GM21576 (cell line): ENCODE measurements at regions not wholly inside any gene's neighbourhood (a gene's known extent, or its start where the extent isn't known, plus 50 kb on each side); places are given as distances from the start of the nearest gene placed in this dataset.
"Not testable (repeated sequence)": the region's sequence is repeated elsewhere in the genome, so short reads cannot be mapped to it uniquely, and the experiment has no call there.

ENCODE experiments used
- ATAC-seq: cut with Tn5 transposase; IDR thresholded peaks from one replicate; pipeline ENCODE4 v1.9.1; 2021; ENCODE audit warnings: mild to moderate bottlenecking, moderate library complexity; ENCODE audit not compliant: unreplicated experiment

DNA sequence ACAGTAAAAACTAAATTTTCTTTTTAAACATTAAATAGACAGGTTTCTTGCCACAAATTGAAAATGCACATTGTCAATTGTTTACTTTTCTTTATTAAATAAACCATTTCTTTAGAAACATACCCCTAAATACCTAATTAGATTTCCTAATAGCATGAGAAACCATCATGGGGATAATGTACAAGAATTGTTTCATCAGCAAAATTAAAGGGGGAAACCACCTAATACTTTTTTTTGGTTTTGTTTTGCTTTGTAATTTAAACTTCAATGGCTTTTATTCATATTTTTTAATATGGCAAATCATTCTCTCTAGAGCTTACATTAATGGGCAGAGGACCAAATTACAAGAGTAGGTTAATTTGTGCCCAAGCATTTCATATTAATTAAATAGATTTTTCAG is 987.9 kb downstream of the EPHA7 start:
- no peak for ATAC-seq

DNA sequence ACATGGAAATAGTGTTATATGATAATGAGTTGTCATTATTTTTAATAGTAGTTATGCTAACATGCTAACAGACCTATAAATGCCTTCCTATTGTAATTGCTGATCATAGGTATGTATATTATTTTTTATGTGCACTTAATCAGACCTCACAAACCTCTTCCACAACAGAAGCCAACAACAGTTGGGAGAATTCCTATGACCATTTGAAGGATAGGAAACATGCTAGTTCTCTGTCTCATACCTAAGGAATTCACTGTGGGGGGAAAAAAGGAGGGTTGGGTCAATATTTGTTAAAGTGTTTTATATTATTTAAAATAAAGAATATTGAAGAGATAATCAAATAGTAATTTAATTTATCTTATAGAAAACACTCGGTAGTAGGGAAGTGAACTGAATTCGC is 990.9 kb downstream of the EPHA7 start:
- no peak for ATAC-seq

DNA sequence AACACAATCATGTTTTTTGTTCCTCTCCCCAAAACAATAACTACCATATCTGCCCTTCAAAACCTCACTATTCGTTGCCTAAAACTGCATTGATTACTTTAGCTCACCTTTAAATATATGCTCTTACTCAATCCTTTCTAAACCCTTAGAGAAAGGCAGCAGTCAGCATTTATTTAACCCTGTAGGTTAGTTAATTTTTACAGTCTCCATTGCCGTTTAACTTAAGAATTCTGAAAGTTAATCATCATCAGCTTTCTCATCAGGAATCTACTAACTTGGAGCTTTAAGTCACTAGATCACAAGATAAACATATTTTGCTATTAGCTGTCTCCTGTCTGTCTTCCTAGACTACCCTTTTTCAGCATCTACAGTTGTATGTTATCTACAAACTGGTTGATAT is 991.9 kb downstream of the EPHA7 start:
- no peak for ATAC-seq

DNA sequence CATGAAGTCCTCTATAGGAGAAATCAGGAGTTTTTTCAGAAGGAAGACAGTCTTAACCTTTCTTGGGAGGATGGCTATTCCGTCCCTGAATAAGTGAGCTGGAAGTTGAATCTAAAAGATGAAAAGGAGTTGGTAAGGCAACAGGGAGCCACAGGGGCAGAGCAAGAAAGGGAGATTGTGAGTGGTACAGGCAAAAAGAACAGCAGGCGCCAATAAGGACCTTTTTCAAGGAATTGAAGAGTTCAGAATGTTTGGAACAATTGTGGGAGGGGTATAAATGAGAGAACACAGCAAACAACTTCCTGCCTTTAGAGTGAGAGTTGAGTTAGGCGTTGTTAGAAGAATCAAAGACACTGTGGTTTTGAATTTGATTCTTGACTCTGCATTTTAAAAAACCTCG is 1003.7 kb downstream of the EPHA7 start:
- ATAC-seq, result no peak

DNA sequence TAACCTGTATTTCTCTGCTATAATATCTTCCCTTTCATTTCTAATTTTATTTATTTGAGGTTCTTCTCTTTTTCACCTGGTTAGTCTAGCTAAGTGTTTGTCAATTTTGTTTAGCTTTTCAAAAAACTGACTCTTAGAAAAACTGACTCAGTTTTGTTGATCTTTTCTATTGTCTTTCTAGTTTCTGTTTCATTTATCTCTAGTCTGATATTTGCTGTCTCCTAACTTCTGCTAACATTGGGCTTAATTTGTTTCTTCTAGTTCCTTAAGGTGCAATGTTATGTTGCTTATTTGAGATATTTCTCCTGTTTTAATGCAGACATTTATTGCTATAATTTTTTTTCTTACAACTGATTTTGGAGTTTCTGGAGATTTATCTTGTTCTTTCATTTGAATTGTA is 1011.0 kb downstream of the EPHA7 start:
- ATAC-seq, result no peak

DNA sequence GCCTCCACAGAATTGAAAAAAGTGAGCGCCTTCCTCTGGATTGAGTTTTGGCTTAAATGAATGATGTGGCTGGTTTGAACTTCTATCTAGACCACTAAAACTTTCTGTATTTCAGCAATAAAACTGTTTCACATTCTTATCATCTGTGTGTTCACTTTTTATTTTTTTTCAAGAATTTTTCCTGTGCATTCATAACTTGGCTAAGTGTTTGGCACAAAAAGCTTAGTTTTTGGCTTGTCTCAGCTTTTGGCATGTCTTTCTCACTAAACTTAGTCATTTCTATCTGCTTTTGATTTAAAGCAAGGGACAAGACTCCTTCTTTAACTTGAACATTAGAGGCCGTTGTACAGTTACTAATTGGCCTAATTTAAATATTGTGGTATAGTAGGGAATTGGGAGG is 1015.1 kb downstream of the EPHA7 start:
- ATAC-seq, result no peak

DNA sequence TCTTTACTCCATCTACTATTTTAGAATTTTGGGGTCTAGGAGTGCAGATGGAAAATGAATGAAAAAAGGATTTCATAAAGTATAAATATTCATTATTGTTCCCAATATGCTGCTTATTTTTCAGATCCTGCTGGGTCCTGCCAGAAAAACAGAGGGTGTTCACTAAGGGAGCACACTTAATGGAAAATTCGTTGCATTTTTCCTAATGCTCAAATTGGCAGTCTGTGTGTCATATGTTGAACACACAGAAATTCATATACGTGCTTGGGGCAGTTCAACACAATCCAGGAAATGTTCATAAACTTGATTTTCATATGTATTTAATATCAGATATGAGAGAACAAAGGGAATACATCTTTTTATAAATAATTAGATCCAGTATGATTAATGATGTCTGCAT is 1019.4 kb downstream of the EPHA7 start:
- no peak for ATAC-seq

DNA sequence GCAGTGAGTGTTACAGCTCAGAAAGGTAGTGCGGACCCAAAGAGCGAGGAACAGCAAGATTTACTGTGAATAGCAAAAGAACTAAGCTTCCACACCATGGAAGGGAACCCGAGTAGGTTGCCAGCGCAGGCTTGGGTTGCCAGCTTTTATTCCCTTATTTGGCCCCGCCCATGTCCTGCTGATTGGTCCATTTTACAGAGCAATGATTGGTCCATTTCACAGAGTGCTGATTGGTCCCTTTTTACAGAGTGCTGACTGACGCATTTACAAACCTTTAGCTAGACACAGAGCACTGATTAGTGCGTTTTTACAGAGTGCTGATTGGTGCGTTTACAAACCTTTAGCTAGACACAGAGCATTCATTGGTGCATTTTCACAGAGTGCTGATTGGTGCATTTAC is 1030.7 kb downstream of the EPHA7 start:
- ATAC-seq, result not testable (repeated sequence)

DNA sequence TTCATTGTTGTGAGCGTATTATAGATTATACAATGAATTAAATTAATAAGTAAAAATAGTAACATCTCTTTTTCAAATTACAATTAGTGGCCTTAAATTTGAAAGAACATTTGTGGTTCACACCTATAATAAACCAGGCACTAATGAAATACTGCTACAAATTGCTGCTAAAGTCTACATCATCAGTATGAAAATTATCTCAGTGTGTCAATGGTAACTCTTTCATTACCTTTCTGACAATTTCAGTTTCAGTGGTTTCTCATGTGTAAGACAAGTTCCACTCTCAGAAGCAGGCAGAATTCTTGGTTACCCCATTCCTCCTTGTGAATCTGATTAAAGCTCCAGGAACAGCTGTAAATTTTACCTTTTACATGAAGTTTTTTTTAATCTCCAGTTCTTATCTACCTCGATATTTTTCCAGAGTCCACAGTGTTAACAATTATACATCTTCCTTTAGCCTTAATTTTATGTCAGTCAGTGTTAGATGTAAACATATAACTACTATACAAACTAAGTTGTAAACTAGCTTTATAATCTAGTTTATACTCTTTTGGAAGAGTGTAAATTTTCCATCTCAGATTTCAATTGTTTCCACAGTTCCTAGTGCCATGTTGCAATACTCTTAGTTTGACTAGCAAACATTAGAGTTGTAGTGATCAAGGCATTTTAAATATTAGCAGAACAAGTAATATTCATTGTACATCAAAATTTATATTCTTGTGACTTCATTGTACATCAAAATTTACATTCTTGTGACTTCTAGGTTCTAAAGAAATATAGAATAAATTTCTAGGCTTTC is 1038.4 kb downstream of the EPHA7 start:
- no peak for ATAC-seq

DNA sequence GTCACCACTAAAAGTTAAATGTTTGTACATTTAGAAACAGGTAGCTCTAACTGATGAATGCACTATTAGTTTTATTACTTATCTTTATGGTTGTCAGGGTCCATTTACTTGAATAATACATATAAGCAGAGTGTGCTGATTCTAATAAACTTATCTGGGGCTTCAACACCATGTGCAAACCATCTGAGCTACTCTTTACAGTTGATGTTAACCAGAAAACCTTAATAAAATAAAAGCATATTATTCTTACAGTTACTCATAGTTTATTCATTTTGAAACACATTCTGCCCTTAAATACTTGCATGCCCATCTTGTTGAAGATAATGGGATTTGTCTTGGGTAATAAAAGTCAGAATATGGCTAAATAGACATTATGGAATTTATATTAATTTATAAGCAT is 1042.2 kb downstream of the EPHA7 start:
- no peak for ATAC-seq

DNA sequence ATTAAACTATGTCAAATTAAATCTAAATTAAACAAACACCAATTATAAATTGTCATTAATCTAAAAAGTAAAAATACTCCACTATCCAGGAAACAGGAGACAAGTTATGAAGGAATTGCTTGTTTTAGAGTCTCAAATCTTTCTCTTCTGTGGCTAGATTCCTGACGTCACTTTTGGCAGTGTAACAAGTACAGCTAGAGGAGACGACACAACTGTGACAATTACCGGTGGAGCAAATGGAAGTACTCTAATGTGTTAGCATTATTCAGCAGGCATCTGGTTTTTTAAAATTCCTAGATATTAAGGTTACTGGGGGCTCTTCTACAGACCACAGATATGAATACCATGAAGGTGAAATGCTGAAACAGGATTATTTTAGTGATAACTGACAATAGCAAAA is 1042.7 kb downstream of the EPHA7 start:
- no peak for ATAC-seq

DNA sequence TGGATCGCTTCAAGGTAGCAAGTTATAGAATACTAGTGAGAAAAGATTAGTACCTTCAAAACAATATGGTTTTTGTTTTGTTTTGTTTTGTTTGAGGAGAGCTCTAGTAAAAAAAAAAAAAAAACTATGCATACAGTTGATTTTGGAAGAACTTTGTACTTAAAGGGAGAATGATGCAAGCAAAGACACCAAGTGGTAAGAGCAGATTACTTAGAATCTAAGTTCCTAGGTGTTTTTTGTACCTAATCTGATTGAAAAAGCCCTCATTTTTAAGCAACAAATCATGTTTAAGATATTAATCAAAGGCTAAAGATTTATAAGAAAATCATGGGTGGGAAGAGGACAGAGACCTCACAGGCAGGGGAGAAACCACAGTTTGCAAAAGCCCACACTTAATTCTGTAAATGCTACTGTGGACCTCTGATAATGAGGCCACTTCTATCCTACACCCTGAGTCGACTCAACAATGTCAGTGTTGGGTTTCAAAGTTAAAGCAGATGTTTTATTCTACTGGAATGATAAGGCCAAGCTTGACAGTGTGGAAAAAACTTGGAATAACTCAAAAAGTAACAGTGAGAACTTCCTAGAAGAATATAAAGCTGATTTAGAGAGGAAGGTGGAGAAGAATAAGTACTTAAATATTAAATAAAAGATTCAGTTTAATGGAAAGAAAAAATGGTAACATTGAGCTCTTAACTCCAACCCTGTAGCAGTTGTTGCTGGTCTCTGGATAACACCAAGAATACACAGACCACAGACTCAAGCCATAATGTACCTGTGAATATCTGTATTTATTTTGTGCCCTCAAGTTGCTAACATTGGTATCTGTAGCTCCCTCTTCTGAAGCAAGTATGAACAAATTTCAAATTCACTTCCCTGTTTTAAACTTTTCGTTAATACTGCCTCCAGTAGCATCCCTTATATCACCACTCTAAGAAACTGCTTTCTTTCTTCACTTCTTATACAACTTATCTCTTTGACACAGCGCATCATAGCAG is 1047.8 kb downstream of the EPHA7 start:
- no peak for ATAC-seq

DNA sequence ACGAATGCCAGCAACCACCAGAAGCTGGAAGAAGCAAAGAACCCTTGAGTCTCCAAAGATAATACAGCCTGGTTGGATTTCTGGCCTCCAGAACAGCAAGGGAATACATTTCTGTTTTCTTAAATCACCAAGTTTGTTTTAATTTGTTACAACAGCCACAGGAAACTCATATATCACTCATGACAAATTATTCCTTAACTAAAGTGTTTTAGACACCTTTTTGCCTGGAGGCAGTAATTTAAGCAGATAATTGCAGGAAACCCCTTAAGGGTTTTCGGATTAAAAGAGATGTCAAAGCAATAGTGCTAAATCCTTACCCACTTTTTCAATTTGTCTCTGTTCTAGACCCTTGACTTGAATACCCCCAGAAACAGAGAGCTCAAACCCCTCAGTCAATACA is 1050.0 kb downstream of the EPHA7 start:
- ATAC-seq, result no peak

DNA sequence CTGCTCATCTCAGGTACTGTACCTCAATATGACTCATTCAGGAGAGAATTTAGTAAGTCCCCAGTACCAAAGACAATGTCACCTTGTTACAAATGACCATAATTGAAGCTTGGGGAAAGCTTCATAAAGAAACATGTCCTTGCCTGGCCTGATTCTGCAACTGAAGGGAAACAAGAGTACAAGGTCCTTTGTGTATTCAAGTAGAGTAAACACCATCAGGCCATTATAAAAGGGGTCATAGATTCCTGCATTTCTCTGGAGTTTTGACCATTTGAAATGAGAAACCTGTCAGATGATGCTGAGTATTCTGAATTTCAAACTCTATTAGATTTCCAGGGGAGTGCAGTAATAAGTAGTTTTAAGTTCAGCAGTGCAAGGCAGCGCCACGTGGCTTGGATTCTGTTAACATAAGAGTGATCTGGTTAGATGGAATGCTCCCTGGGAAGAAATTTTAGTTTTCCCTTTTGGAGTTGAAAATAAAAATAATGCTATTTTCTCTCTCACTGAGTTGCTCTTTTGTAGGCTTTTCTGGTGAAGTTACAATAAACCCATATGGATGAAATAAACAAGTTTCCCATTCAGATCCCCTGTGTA is 1054.3 kb downstream of the EPHA7 start:
- ATAC-seq, result no peak

DNA sequence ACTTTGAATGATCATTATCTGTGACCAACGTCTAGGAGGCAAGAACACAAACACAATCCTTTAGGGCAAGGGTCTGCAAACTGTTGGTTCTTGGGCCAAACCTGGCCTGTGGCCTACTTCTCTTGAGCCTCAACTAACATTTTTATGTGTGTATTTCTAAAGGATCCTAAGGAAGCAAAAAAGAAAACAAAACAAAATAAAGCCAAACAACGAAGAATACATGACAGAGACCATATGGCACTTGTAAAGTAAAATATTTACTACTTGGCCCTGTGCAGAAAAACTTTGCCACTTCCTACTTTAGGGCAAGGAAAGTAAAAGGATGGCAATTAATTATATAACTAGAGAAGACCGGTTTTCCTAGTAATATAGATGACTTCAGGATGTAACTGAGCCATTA is 1056.2 kb downstream of the EPHA7 start:
- no peak for ATAC-seq

DNA sequence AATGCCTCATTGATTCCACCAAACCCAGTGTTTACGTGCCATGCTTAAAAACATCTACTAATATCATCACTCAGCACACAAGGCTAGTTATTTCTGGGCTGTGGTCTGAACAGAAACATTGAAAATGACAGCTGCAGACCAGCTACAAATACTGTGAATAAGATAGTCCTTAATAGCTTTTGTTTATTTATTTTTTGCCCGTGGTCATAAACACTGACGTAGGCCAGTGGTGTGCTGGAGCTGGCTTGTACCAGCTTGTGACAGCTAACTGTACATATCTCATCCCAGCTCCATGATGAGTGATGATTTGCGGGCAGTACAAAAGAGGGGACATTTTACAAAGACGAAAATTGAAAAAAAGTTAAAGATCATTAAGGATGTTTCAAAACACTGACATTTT is 1057.0 kb downstream of the EPHA7 start:
- ATAC-seq, result no peak

DNA sequence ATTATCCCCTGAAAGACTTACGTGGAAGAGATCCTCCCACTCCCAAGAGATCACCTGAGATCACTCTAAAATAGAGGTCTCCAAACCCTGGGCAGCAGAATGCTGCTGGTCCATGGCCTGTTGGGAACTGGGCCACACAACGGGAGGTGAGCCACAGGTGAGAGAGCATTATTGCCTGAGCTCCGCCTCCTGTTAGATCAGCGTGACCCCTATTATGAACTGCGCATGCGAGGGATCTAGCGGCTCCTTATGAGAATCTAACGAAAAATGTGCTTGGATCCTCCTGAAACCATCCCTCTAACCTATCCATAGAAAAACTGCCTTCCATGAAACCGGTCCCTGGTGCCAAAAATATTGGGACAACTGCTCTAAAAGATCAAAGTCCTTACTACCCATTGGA is 1057.4 kb downstream of the EPHA7 start:
- ATAC-seq, result no peak

DNA sequence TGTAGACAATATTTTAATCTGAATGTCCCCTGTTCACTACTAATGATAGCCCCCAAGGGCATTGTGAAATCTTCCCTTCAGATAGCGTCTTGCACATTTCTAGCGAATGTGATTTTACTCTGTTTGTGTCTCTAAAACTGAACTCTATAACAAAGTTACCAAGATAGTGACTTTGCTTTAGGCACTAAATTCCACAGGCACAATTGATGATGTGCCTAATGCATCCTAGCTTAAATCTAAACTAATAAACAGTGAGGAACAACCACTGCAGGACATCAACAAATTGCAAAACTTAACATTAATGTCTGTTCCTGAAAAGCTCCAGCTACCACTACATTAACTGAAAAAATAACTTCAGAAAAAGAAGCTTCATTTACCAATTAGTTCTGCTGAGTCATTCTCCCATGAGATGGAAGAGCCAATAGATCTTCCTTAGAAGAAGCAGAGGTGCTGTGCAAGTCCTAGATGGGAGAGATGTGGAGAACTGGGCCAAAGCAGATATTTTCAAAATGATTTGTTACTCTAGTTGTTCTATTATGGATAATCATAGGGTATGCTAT is 1065.0 kb downstream of the EPHA7 start:
- no peak for ATAC-seq

DNA sequence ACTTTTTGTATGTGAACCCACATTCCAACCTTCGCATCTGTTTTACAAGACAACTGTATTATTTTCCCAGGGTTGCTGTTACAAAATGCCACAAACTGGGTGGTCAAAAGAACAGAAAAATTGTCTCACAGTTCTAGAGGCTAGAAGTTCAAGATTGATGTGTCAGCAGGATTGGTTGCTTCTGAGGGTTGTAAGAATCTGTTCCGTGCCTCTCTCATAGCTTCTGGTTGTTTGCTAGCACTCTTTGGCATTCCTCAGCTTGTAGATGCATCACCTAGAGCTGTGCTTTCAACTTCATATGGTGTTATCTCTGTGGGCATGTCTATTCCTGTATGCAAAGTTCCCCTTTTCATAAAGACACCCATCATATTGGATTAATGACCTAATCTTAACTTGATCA is 1067.2 kb downstream of the EPHA7 start:
- ATAC-seq, result no peak

DNA sequence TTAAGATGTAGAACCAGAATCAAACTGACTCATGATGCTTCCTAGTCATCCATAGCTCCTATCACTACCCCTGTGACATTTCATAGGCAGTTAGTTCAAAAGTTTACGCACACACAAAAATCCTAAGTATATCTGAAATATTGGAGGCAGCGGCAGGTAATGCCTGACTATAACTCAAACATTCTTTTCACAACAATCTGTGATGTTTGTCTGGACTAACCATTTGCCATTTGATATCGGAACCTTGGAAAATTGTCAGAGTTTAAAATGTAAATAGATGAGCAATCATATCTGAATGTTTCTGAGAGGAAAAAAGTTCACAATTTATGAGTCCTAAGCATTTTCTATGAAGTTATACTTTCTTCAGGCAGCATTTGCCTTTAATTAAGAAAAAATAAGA is 1078.2 kb downstream of the EPHA7 start:
- ATAC-seq, result no peak

DNA sequence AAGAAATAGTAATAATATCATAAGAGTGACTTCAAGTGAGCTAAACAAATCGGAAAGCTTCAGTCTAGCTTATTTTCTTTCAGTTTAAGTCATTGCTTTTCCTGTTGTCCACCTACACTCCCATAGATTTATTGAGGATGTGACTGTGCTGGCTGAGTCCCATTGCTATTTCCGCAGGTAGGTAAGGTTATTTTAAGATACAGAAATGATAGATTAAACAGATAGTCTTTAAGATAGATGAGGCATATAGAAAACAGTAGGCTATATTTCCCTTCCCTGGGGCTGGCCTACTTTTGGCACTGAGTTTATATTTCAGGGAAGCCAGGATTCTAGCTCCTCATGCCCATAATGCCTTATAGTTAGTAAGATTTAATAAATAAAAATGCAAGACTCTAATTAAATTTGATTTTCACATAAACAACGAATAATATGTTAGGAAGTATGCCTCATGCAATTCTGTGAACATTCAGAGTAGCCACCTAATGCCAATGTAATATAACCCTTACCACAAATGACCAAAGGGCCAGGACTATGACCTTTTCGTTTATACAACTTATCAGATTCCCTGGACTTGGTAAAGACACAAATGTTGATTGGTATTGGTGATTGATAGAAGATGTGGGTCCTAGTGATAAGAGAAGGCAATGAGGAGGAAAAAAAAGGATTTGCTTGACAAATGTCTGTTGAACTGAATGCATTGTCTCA is 1079.3 kb downstream of the EPHA7 start:
- no peak for ATAC-seq
